IMR-90 (cell line): ENCODE measurements at regions not wholly inside any gene's neighbourhood (a gene's known extent, or its start where the extent isn't known, plus 50 kb on each side); places are given as distances from the start of the nearest gene placed in this dataset.

Experiments used
- ATAC-seq: fragments of 200-7000 bp; cut with Tn5 transposase; 2 replicates; pipeline ENCODE4 v1.9.1; 2020; ENCODE audit warnings: low read depth, mild to moderate bottlenecking, moderate library complexity
- BruUV-seq: library from RNA; stranded (reverse); fragments of 400-500 nt; replicated peaks from 2 replicates; lab custom pipeline; 2021; lab: Mats Ljungman, UMichigan
- CTCF ChIA-PET: fragments of 300-600 bp; formaldehyde crosslinking; extraction: SDS; loops from one replicate; lab custom pipeline; 2021; ENCODE audit warnings: antibody characterized with exemption; lab: Yijun Ruan, JAX
- POLR2A ChIA-PET: fragments of 300-600 bp; sonication (Branson Sonifier 250); formaldehyde crosslinking; loops from one replicate; lab custom pipeline; 2022; ENCODE audit warnings: antibody characterized with exemption; ENCODE audit not compliant: unreplicated experiment; lab: Charles Lee
- DNase-seq: peaks from one replicate; pipeline ENCODE4 v3.0.0; 2013
- H2AFZ ChIP-seq: replicated peaks from 2 replicates; pipeline ENCODE3; 2013; ENCODE audit warnings: low read length, mild to moderate bottlenecking; ENCODE audit not compliant: poor library complexity
- H2AK5ac ChIP-seq: 2 replicates; pipeline ENCODE4 v1.6.1; 2013; ENCODE audit warnings: low read depth, low read length, inconsistent platforms
- H2AK9ac ChIP-seq: replicated peaks from 2 replicates; pipeline ENCODE3; 2013; ENCODE audit warnings: mild to moderate bottlenecking, low read depth, low read length, moderate library complexity; ENCODE audit not compliant: poor library complexity
- H2BK120ac ChIP-seq: 2 replicates; pipeline ENCODE4 v1.6.1; 2013; ENCODE audit warnings: low read depth, low read length, inconsistent platforms
- H2BK15ac ChIP-seq: 3 replicates; pipeline ENCODE4 v1.6.1; 2013; ENCODE audit warnings: low read depth, low read length, inconsistent platforms
- H2BK20ac ChIP-seq: 2 replicates; pipeline ENCODE4 v1.6.1; 2013; ENCODE audit warnings: low read depth, mild to moderate bottlenecking, inconsistent platforms, low read length, moderate library complexity
- H2BK5ac ChIP-seq: 2 replicates; pipeline ENCODE4 v1.6.1; 2013; ENCODE audit warnings: mild to moderate bottlenecking, low read depth, low read length, inconsistent platforms; ENCODE audit not compliant: poor library complexity, severe bottlenecking
- H3K14ac ChIP-seq: replicated peaks from 2 replicates; pipeline ENCODE4 v1.6.1; 2013; ENCODE audit warnings: low read depth, low read length, inconsistent platforms
- H3K18ac ChIP-seq: 2 replicates; pipeline ENCODE4 v1.6.1; 2013; ENCODE audit warnings: low read depth, low read length, control low read depth
- H3K23ac ChIP-seq: 2 replicates; pipeline ENCODE4 v1.6.1; 2013; ENCODE audit warnings: low read depth, low read length, inconsistent platforms
- H3K27ac ChIP-seq: 2 replicates; pipeline ENCODE4 v1.5.1; 2013; ENCODE audit warnings: mild to moderate bottlenecking, control low read depth, low read length; ENCODE audit not compliant: insufficient read depth
- H3K27me3 ChIP-seq: 2 replicates; pipeline ENCODE4 v1.6.1; 2013; ENCODE audit warnings: low read length; ENCODE audit not compliant: control insufficient read depth, insufficient read depth
- H3K36me3 ChIP-seq: 2 replicates; pipeline ENCODE4 v1.6.1; 2013; ENCODE audit warnings: low read length, mixed read lengths; ENCODE audit not compliant: control insufficient read depth, insufficient read depth
- H3K4ac ChIP-seq: 2 replicates; pipeline ENCODE4 v1.6.1; 2013; ENCODE audit warnings: low read depth, low read length, inconsistent platforms
- H3K4me1 ChIP-seq: 2 replicates; pipeline ENCODE4 v1.6.1; 2013; ENCODE audit warnings: low read length, mixed read lengths; ENCODE audit not compliant: control insufficient read depth, insufficient read depth
- H3K4me2 ChIP-seq: 2 replicates; pipeline ENCODE4 v1.6.1; 2013; ENCODE audit warnings: low read depth, mild to moderate bottlenecking, control low read depth, low read length, moderate library complexity
- H3K4me3 ChIP-seq: 2 replicates; pipeline ENCODE4 v1.5.1; 2013; ENCODE audit warnings: low read depth, mild to moderate bottlenecking, control low read depth, low read length, moderate library complexity; ENCODE audit not compliant: insufficient read depth
- H3K56ac ChIP-seq: 2 replicates; pipeline ENCODE4 v1.6.1; 2013; ENCODE audit warnings: low read length, inconsistent platforms; ENCODE audit not compliant: insufficient read depth; ENCODE audit errors: extremely low read depth
- H3K79me1 ChIP-seq, 2 experiments: 2 replicates each; pipeline ENCODE4 v1.6.1; 2013; ENCODE audit warnings: low read length in 2 of 2, inconsistent platforms in 1 of 2, low read depth in 1 of 2
- H3K9ac ChIP-seq: 2 replicates; pipeline ENCODE4 v1.6.1; 2013; ENCODE audit warnings: low read depth, low read length, control low read depth
- H3K9me1 ChIP-seq: 2 replicates; pipeline ENCODE4 v1.6.1; 2013; ENCODE audit warnings: low read length, inconsistent platforms; ENCODE audit not compliant: insufficient read depth
- H3K9me3 ChIP-seq: 2 replicates; pipeline ENCODE4 v1.6.1; 2013; ENCODE audit warnings: low read length; ENCODE audit not compliant: control insufficient read depth, insufficient read depth
- H4K20me1 ChIP-seq: 2 replicates; pipeline ENCODE4 v1.6.1; 2013; ENCODE audit warnings: low read length, inconsistent platforms; ENCODE audit not compliant: insufficient read depth
- H4K5ac ChIP-seq: 2 replicates; pipeline ENCODE4 v1.6.1; 2013; ENCODE audit warnings: mild to moderate bottlenecking, low read depth, low read length, control low read depth
- H4K8ac ChIP-seq, 2 experiments: 2 replicates each; pipeline ENCODE4 v1.6.1; 2013; ENCODE audit warnings: low read depth in 2 of 2, low read length in 2 of 2, control low read depth in 1 of 2, inconsistent platforms in 1 of 2
- H4K91ac ChIP-seq: 2 replicates; pipeline ENCODE4 v1.6.1; 2013; ENCODE audit warnings: low read depth, low read length, inconsistent platforms; ENCODE audit not compliant: insufficient read depth
- BHLHE40 ChIP-seq: fragments of 150-350 bp; IDR thresholded peaks from 2 replicates; pipeline ENCODE4 v1.6.1; 2016; ENCODE audit warnings: mild to moderate bottlenecking, low read depth, low read length
- CHD1 ChIP-seq: IDR thresholded peaks from 2 replicates; pipeline ENCODE4 v1.6.1; 2012; ENCODE audit warnings: low read depth, low read length, improper control_type of control experiment
- FOS ChIP-seq: fragments of 150-350 bp; IDR thresholded peaks from 2 replicates; pipeline ENCODE4 v1.6.1; 2016; ENCODE audit warnings: low read depth, low read length
- USF2 ChIP-seq: fragments of 150-350 bp; IDR thresholded peaks from 2 replicates; pipeline ENCODE4 v1.6.1; 2017; ENCODE audit warnings: mild to moderate bottlenecking, antibody characterized with exemption, low read length, low read depth
- WGBS, 2 experiments: methylation state at CpG; one replicate each; pipeline versions ENCODE4 v1.1.5 to v1.1.7; 2013; ENCODE audit warnings: missing lambda C conversion rate in 2 of 2; ENCODE audit not compliant: insufficient read length in 1 of 2; ENCODE audit errors: extremely low coverage in 2 of 2; 5-methylcytosine and 5-hydroxymethylcytosine counted together
- dilution Hi-C: fragments of 300-500 bp; cut with HindIII; formaldehyde crosslinking; loops from one replicate; pipeline ENCODE4 v1.14.3; 2018; ENCODE audit warnings: low sequenced_read_pairs; ENCODE audit not compliant: unreplicated experiment
- in situ Hi-C: fragments of 300-500 bp; cut with MboI; formaldehyde crosslinking; loops from 3 replicates; pipeline ENCODE4 v1.14.3; 2019; ENCODE audit warnings: low sequenced_read_pairs, inconsistent platforms, mixed read lengths
- intact Hi-C: fragments of 100-400 bp; cut with micrococcal nuclease; formaldehyde crosslinking; loops from 2 replicates; pipeline ENCODE4 v1.10.0; 2022

GRCh38 chr2:235413064-235413463 lies 80.8 kb upstream of the AGAP1 start:
- DNase-seq = no peak
- CTCF ChIA-PET = no interaction called here
- WGBS, 2 experiments = 20% methylated on average over 1 of the region's 1 CpG; no CpG with 5 or more reads in 1 of the 2 experiments

More at GRCh38 chr2:235413064-235413463, 80.8 kb upstream of the AGAP1 start:
- Histone ChIP-seq H3K56ac (no peak overlapping the region), H3K9ac (no peak overlapping the region), H2AK9ac (no peak overlapping the region), H3K14ac (no peak overlapping the region), H3K4me3 (no peak overlapping the region), H2BK20ac (no peak overlapping the region), H3K27ac (no peak overlapping the region), H3K4me2 (no peak overlapping the region), H3K4ac (no peak overlapping the region), H3K23ac (no peak overlapping the region), H4K5ac (no peak overlapping the region), H4K8ac (no peak overlapping the region), H2AFZ (no peak overlapping the region), H2BK5ac (no peak overlapping the region), H2BK120ac (no peak overlapping the region), H4K91ac (no peak overlapping the region), H3K9me3 (peaks cover 3% of the 10 kb centered on the region; the same call in 1 of the 2 replicates), H3K4me1 (no peaks in the 10 kb centered on the region), H2AK5ac (no peak overlapping the region), H2BK15ac (no peak overlapping the region), H4K20me1 (no peaks in the 10 kb centered on the region), H3K18ac (no peak overlapping the region), H3K27me3 (peaks cover 13% of the 10 kb centered on the region), H3K9me1 (no peaks in the 10 kb centered on the region), H3K36me3 (no peaks in the 10 kb centered on the region), H3K79me1 (no peaks in the 10 kb centered on the region)
- TF ChIP-seq CHD1 (no peak), USF2 (no peak), FOS (no peak), BHLHE40 (no peak)
- ATAC-seq = no peak
- POLR2A ChIA-PET = no interaction called here
- dilution Hi-C loops = no loop called here
- in situ Hi-C loops = no loop called here
- no TSS peak for BruUV-seq
- intact Hi-C loops = no loop called here
